ENCODE measurements at regions not wholly inside any gene's neighbourhood (a gene's known extent, or its start where the extent isn't known, plus 50 kb on each side); places are given as distances from the start of the nearest gene placed in this dataset.

- ChIA-PET POLR2A (no interaction called here), CTCF (interaction anchor here (1.0 to 3.4 kb wide), 8 partner anchors 74 to 1035 kb away, joined by 3 to 15 read pairs (median 4); no protein-coding TSS in a partner anchor)
- no peaks in the 10 kb centered on the region for H4K20me1 ChIP-seq (ENCODE audit: insufficient read depth)
- H3K36me3 ChIP-seq (replicated peaks in 1 of 2; ENCODE audit: control insufficient read depth in 1 of 2, insufficient read depth in 2 of 2, low read length in 1 of 2), result no peaks in the 10 kb centered on the region
- no peaks in the 10 kb centered on the region for H3F3A ChIP-seq (replicated peaks; ENCODE audit: insufficient read depth)
- H3K9me3 ChIP-seq, result no peaks in the 10 kb centered on the region
- no peak overlapping the region for H2AFZ ChIP-seq (ENCODE audit: low read depth)
- H3K4me1 ChIP-seq (ENCODE audit: control insufficient read depth in 1 of 2, insufficient read depth in 2 of 2, low read depth in 1 of 2, low read length in 1 of 2), result no peaks in the 10 kb centered on the region; a peak in 1 of 4 replicates
- H3K9me2 ChIP-seq, result no peaks in the 10 kb centered on the region
- no peak for TF ChIP-seq SMC3 (IDR thresholded peaks at IDR 0.05; ENCODE audit: low read depth, low read length)
- TF ChIP-seq RAD21 (IDR thresholded peaks at IDR 0.05; ENCODE audit: low read length), result no peak
- no peak for TF ChIP-seq GATA2 (CRISPR knock-in tag; IDR thresholded peaks at IDR 0.05)
- TF ChIP-seq NRF1 (IDR thresholded peaks at IDR 0.05; ENCODE audit: low read depth, low read length), result no peak
- no peak for TF ChIP-seq ELF1 (IDR thresholded peaks at IDR 0.05)
- no peak for TF ChIP-seq CTCF (IDR thresholded peaks at IDR 0.05)
- TF ChIP-seq RCOR1 (IDR thresholded peaks at IDR 0.05; ENCODE audit: low read length), result no peak
- no peak for TF ChIP-seq USF2 (IDR thresholded peaks at IDR 0.05; ENCODE audit: borderline replicate concordance, low read depth, low read length)
- TF ChIP-seq YY1 (IDR thresholded peaks at IDR 0.05; ENCODE audit: low read depth), result no peak
- TF ChIP-seq SIN3A (IDR thresholded peaks at IDR 0.05; ENCODE audit: borderline replicate concordance, low read depth, low read length), result no peak
- TF ChIP-seq GABPA (IDR thresholded peaks at IDR 0.05; ENCODE audit: low read depth), result no peak
- TF ChIP-seq JUND (IDR thresholded peaks at IDR 0.05), result no peak
- TF ChIP-seq TEAD4 (IDR thresholded peaks at IDR 0.05; ENCODE audit: borderline replicate concordance, insufficient read depth), result no peak
- TF ChIP-seq FOSL2 (IDR thresholded peaks at IDR 0.05; ENCODE audit: borderline replicate concordance, low read depth), result no peak
- no peak for TF ChIP-seq REST (IDR thresholded peaks at IDR 0.05; ENCODE audit: low read depth, low read length)
- no peak for TF ChIP-seq FOXM1 (IDR thresholded peaks at IDR 0.05; ENCODE audit: low read depth)
- no peak for TF ChIP-seq MEF2A (IDR thresholded peaks at IDR 0.05; ENCODE audit: borderline replicate concordance, low read depth)
- no peak for TF ChIP-seq USF1 (IDR thresholded peaks at IDR 0.05; ENCODE audit: borderline replicate concordance, low read depth)
- no peak for TF ChIP-seq MAX (IDR thresholded peaks at IDR 0.05; ENCODE audit: low read depth)
- no peak for TF ChIP-seq CHD2 (IDR thresholded peaks at IDR 0.05; ENCODE audit: low read length, partially characterized antibody)
- no peak overlapping the region for H3K27ac ChIP-seq (ENCODE audit: low read depth in 2 of 2, low read length in 1 of 2)
- no peaks in the 10 kb centered on the region for H3K27me3 ChIP-seq (ENCODE audit: insufficient read depth)
- H3K4me3 ChIP-seq (ENCODE audit: low read depth in 2 of 2, low read length in 1 of 2), result no peak overlapping the region
- H3K9ac ChIP-seq, result no peak overlapping the region
- no peaks in the 10 kb centered on the region for H3K79me2 ChIP-seq (ENCODE audit: insufficient read depth)
- H3K4me2 ChIP-seq, result no peak overlapping the region
- 29% methylated on average over 2 of the region's 2 CpGs for WGBS (ENCODE audit: low lambda C conversion rate)
- DNase-seq, result no peak
Measured at GRCh38 chr16:73882651-73883050, 414.0 kb upstream of the PSMD7 start.

Data from SK-N-SH (cell line).